ENCODE measurements at regions not wholly inside any gene's neighbourhood (a gene's known extent, or its start where the extent isn't known, plus 50 kb on each side); places are given as distances from the start of the nearest gene placed in this dataset.
"Not testable (repeated sequence)": the region's sequence is repeated elsewhere in the genome, so short reads cannot be mapped to it uniquely, and the experiment has no call there.

DNA sequence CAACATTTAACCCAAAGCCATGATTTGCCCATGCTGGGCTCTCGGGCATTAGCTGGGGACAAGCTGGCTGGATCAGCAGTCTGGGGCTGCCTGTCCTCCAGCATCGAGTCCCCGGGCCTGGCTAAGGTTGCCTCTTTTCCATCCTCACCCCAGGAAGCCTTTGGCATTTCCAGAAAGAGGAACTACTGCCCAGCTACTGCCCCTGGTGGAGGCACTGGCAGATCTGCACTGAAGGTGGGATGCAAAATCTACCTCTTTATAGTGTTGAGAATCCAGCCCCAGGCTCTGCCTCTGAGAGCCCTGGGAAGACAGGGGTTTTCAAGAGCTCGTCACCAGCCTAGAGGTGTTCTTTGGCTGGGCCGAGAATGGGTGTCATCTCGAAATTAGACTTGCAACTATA is 635.9 kb downstream of the MATN1 start:
- FAIRE-seq (no peak), DNase-seq (ENCODE audit: insufficient read length, low spot score) (no peak)
- TF ChIP-seq POLR2A (IDR thresholded peaks at IDR 0.05; ENCODE audit: low read depth, low read length), result no peak
- no peak for TF ChIP-seq POU2F2 (IDR thresholded peaks at IDR 0.05; ENCODE audit: low read depth, low read length)
- TF ChIP-seq POLR2AphosphoS5 (IDR thresholded peaks at IDR 0.05; ENCODE audit: low read depth, low read length), result no peak
- no peak for TF ChIP-seq TAF1 (IDR thresholded peaks at IDR 0.05; ENCODE audit: low read depth, low read length)
- no peak for TF ChIP-seq PAX5 (IDR thresholded peaks at IDR 0.05; ENCODE audit: insufficient read depth, low read length, severe bottlenecking)
- no peak for TF ChIP-seq SPI1 (IDR thresholded peaks at IDR 0.05; ENCODE audit: low read depth, low read length)

DNA sequence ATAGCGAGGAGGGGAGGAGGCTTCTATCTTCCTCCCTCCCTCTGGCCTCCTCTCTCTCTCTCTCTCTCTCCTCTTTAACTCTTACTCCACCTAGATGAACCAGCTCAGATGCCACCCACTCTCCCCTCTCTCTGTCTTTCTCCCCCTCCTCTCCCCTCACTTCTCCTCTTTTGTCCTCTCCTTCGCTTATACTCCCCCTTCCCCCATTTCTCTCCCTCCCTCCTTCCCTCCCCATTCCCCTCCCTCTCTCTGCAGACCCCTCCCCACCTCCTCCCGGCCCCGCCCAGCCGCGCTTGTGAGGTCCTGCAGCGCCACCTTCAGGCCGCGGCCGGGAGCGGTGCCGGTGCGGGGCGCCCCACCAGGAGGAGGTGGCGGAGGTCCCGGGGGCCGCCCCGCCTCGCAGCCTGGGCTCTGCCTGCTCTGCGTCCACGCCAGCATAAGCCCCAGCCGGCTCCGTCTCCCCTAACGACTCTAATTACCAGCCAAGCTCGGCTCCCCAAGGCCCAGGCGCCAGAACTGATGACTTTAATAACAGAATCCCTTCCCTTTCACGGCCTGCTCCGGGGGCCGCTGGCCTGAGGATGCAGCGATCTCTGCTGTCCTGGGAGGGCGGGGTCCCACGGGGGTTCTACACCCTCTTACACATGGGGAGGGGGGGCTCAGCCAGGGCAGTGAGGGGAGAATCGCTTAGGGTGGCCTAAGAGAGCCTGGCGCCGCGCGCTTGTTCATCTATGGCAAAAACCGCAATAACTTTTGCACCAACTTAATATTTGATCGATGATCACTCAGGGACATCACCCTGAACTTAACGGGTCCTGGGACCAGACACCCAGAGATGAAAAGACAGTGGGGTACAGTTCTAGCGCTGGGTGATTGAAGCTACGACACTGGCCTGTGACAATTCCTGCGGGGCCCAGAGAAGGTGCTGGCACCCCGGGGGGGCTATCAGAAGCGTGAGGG is 637.3 kb downstream of the MATN1 start:
- FAIRE-seq, result no peak
- DNase-seq (ENCODE audit: insufficient read length, low spot score), result peak; percentile 53

DNA sequence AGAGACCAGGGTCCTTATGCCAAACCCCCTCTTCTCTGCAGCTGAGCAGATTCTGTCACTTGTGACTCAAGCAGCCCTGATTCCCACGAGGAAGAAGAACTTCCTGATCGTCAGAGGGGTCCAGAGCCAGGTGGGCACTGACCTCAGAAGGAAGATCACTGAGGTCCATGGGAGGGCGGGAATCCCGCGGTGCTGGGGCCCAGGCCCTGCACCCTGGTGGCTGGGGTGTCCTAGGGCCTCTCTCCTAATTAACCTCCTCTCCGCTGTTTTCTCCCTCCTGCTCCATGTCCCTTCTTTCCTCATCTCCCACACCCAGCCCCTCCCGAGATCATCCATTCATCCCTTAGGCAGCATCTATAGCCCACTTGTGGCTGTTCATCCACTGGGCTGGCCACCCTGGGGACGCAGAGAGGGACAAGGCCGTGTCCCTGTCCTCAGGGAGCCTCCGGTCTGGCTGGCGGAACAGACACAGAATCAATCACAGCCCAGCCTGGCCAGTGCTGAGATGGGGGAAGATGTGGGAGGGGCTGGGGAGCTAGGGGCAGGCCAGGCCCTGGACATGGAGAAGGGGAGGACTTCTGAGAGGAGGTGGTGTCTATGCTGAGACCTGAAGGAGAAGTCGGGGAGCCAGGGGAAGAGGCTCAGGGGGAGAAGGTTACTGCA is 638.3 kb downstream of the MATN1 start:
- no peak for FAIRE-seq

More for the DNA sequence above, 637.3 kb downstream of the MATN1 start:
- no peak for TF ChIP-seq SPI1 (IDR thresholded peaks at IDR 0.05; ENCODE audit: low read depth, low read length)

DNA sequence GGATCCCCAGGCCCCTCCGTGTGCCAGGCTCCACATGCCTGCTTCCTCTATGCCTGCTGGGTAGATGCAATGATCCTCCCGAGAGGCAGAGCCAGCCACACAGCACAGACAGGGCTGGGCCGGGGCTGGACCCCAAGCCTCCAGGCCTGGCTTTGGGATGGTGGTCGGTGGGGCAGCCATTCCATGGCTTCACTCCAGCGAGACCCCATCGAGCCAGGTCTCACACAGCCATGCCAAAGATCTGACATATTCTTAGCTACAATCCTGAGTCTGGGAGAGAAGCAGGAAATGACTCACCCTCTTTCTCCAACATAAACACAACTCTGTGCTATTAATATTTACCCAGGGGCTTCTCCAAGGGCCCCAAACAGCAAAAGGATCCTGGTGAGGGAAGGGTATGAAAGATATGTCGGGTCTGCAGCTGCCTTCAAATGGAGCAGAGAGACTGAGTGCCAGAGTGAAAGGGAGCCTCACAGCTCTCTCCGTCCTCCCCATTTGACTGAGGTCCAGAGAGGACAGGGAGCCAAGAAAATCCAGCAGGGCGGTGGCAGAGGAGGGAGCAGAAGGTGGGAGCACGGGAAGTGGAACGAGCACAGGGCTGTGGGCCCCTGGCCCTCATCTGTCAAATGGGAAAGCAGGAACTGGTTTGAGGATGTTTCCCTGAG is 639.5 kb downstream of the MATN1 start:
- DNase-seq (ENCODE audit: insufficient read length, low spot score) (no peak), FAIRE-seq (no peak)
- TF ChIP-seq SPI1 (IDR thresholded peaks at IDR 0.05; ENCODE audit: low read depth, low read length) (no peak), POLR2AphosphoS5 (IDR thresholded peaks at IDR 0.05; ENCODE audit: low read depth, low read length) (no peak), PAX5 (IDR thresholded peaks at IDR 0.05; ENCODE audit: insufficient read depth, low read length, severe bottlenecking) (no peak), POLR2A (IDR thresholded peaks at IDR 0.05; ENCODE audit: low read depth, low read length) (no peak), TAF1 (IDR thresholded peaks at IDR 0.05; ENCODE audit: low read depth, low read length) (no peak), POU2F2 (IDR thresholded peaks at IDR 0.05; ENCODE audit: low read depth, low read length) (no peak)

More for the DNA sequence above, 638.3 kb downstream of the MATN1 start:
- TF ChIP-seq PAX5 (IDR thresholded peaks at IDR 0.05; ENCODE audit: insufficient read depth, low read length, severe bottlenecking) (no peak), TAF1 (IDR thresholded peaks at IDR 0.05; ENCODE audit: low read depth, low read length) (no peak), SPI1 (IDR thresholded peaks at IDR 0.05; ENCODE audit: low read depth, low read length) (no peak), POLR2A (IDR thresholded peaks at IDR 0.05; ENCODE audit: low read depth, low read length) (no peak), POU2F2 (IDR thresholded peaks at IDR 0.05; ENCODE audit: low read depth, low read length) (no peak), POLR2AphosphoS5 (IDR thresholded peaks at IDR 0.05; ENCODE audit: low read depth, low read length) (no peak)
- no peak for DNase-seq (ENCODE audit: insufficient read length, low spot score)

DNA sequence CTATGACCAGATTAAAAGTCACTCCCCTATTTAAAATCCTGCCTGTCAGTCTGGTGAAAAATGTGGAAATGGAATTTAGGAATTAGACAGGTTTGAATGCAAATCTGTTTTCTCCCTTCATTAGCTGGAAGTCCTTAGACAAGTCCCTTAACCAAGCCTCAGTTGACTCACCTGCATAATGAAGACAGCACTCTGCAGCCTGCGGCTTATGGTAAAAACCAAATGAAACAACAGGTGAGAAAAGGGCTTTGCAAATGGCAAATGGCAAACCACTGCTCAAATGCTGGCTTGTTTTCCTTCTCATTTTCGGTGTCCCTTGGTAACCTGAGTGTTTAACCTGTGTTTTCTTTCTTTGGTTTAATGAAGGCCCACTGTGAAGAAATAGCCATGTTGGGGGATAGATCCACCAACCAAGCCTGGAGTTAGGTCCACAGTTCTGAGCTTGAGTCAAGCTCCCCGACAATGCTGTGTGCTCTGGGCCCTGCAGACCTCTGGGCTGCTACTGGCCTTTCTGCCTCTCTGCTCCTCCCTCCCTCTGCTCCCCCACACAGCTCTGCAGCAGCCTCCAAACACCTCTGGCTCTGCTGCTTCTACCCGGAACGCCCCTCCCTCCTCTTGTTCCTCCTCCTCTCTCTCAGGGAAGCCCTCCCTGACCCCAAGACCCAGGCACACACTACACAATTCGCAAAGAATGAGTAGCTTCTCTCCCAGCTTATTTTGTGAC is 641.8 kb downstream of the MATN1 start:
- FAIRE-seq (no peak), DNase-seq (ENCODE audit: insufficient read length, low spot score) (no peak)
- TF ChIP-seq SPI1 (IDR thresholded peaks at IDR 0.05; ENCODE audit: low read depth, low read length) (no peak), POLR2AphosphoS5 (IDR thresholded peaks at IDR 0.05; ENCODE audit: low read depth, low read length) (no peak), POU2F2 (IDR thresholded peaks at IDR 0.05; ENCODE audit: low read depth, low read length) (no peak), POLR2A (IDR thresholded peaks at IDR 0.05; ENCODE audit: low read depth, low read length) (no peak), PAX5 (IDR thresholded peaks at IDR 0.05; ENCODE audit: insufficient read depth, low read length, severe bottlenecking) (no peak), TAF1 (IDR thresholded peaks at IDR 0.05; ENCODE audit: low read depth, low read length) (no peak)

DNA sequence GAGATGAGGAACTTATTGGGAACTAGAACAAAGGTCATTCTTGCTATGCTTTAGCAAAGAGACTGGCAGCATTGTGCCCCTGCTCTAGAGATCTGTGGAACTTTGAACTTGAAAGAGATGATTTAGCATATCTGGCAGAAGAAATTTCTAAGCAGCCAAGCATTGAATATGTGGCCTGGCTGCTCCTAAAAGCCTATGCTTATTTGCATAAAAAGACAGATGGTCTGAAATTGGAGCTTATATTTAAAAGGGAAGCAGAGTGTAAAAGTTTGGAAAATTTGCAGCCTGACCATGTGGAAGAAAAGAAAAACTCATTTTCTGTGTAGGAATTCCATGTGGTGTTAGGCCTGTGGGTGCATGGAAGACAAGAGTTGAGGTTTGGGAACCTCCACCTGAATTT is 647.5 kb downstream of the MATN1 start:
- not testable (repeated sequence) for DNase-seq (ENCODE audit: insufficient read length, low spot score); FAIRE-seq

DNA sequence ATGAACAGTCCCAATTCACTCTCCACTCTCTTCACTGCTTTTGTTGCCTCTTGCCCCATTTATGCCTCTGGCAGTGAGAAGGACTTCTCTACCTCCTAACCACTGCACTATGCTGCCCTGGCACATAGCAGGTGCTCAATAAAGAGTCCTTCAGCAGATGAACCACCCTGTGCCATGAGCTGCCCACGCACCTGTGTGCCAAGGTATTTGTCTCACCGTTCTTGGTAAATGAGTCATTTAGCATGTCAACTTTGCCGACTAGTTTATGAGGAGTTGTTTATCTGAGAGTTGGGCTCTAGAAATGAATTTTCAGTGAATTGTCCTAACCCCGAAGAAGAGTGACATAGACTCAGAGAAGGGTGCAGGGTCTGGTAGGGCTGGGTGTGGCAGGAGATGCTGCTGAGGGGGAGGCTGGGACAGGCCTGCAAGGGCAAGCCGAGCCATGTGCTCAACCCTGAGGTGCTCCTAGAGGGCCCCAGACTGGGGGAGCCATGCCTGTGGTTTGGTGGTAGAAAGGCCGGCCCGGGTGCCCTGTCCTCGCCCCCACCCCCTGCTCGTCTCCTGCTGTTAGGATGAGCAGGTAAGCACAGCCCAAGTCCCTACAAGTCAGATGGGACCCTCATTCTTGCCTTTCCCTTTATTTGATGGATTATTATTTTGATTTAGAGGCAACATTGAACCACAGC is 654.5 kb downstream of the MATN1 start:
- FAIRE-seq (no peak), DNase-seq (ENCODE audit: insufficient read length, low spot score) (no peak)
- TF ChIP-seq POLR2AphosphoS5 (IDR thresholded peaks at IDR 0.05; ENCODE audit: low read depth, low read length), result no peak
- TF ChIP-seq POLR2A (IDR thresholded peaks at IDR 0.05; ENCODE audit: low read depth, low read length), result no peak
- TF ChIP-seq PAX5 (IDR thresholded peaks at IDR 0.05; ENCODE audit: insufficient read depth, low read length, severe bottlenecking), result no peak
- TF ChIP-seq POU2F2 (IDR thresholded peaks at IDR 0.05; ENCODE audit: low read depth, low read length), result no peak
- no peak for TF ChIP-seq SPI1 (IDR thresholded peaks at IDR 0.05; ENCODE audit: low read depth, low read length)
- no peak for TF ChIP-seq TAF1 (IDR thresholded peaks at IDR 0.05; ENCODE audit: low read depth, low read length)

DNA sequence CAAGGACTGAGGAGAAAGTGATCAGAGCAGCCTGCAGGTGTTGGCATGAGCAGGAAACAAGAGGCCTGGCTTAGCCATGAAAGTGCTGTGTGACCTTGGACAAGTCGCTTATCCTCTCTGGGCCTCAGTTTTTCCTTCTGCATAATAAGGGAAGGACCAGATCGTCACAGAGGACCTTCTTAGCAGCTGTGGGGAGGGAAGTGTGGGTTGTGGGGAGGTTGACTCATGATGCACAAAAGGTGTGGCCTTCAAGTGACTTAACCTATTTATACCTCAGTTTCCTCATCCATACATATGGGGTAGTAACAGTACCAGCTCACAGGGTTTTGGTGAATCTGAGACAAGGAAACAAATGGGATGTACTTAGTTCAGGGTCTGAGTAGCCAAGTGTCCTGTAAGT is 658.8 kb downstream of the MATN1 start:
- no peak for FAIRE-seq
- TF ChIP-seq POLR2AphosphoS5 (IDR thresholded peaks at IDR 0.05; ENCODE audit: low read depth, low read length), result no peak
- DNase-seq (ENCODE audit: insufficient read length, low spot score), result no peak

DNA sequence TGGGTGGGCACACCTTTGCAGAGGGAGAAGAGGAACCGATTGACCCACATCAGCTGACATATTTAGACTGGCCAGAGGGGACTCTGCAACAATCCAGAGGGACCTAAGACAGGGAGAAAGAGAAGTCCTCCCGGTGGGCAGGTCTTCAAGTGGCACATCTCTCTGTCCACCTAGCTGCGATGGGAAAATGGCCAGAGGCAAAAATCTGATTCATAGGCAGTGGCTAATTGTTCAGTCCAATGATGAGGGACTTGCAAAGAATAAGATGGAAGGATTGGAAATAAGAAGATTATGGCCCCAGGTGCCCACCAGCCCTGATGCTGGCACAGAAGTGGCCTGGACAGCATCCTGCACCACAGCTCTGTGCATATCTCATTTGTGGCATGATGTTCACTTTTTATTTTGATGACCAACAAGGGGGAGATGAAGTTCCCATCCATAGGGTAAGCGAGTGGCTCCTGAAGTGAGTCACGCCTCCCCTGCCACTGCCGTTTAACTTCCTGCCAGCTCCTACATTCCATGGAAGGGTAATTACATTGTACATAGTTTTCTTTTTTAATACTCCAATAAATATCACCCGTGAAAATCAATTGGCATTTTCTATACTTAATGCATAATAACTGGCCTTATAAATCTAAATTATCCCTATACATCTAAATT is 659.6 kb downstream of the MATN1 start:
- no peak for DNase-seq (ENCODE audit: insufficient read length, low spot score)
- TF ChIP-seq PAX5 (IDR thresholded peaks at IDR 0.05; ENCODE audit: insufficient read depth, low read length, severe bottlenecking) (no peak), TAF1 (IDR thresholded peaks at IDR 0.05; ENCODE audit: low read depth, low read length) (no peak), POU2F2 (IDR thresholded peaks at IDR 0.05; ENCODE audit: low read depth, low read length) (no peak), POLR2AphosphoS5 (IDR thresholded peaks at IDR 0.05; ENCODE audit: low read depth, low read length) (no peak), POLR2A (IDR thresholded peaks at IDR 0.05; ENCODE audit: low read depth, low read length) (no peak), SPI1 (IDR thresholded peaks at IDR 0.05; ENCODE audit: low read depth, low read length) (no peak)
- FAIRE-seq, result no peak
